H1 (cell line): ENCODE measurements at regions not wholly inside any gene's neighbourhood (a gene's known extent, or its start where the extent isn't known, plus 50 kb on each side); places are given as distances from the start of the nearest gene placed in this dataset.

ENCODE experiments used
- CTCF ChIA-PET: fragments of 300-600 bp; sonication (Branson Sonifier 250); formaldehyde crosslinking; loops from one replicate; lab custom pipeline; 2021; ENCODE audit not compliant: partially characterized antibody; lab: Charles Lee
- POLR2A ChIA-PET: fragments of 300-600 bp; sonication (Branson Sonifier 250); formaldehyde crosslinking; loops from one replicate; lab custom pipeline; 2021; ENCODE audit warnings: inconsistent platforms; ENCODE audit not compliant: partially characterized antibody; lab: Charles Lee
- DNase-seq, 2 experiments: peaks; one replicate each; pipeline versions ENCODE4 v3.0.0 to v3.0.0-alpha.2; 2010 to 2022; ENCODE audit warnings: low spot score in 2 of 2, low read depth in 1 of 2, mixed read lengths in 1 of 2
- FAIRE-seq: peaks from 2 replicates; lab custom pipeline; 2011; peaks lifted over from hg19 to GRCh38; lab: Jason Lieb, UNC
- H2AFZ ChIP-seq: 2 replicates; pipeline ENCODE4 v1.8.1; 2012; ENCODE audit warnings: low read length, inconsistent platforms
- H2AK5ac ChIP-seq: 2 replicates; pipeline ENCODE4 v1.6.1; 2013; ENCODE audit warnings: low read depth, low read length
- H2BK120ac ChIP-seq: replicated peaks from 2 replicates; pipeline ENCODE3; 2013; ENCODE audit warnings: low read depth, low read length, inconsistent platforms
- H2BK12ac ChIP-seq: 2 replicates; pipeline ENCODE4 v1.6.1; 2013; ENCODE audit warnings: low read depth, low read length
- H2BK15ac ChIP-seq: 2 replicates; pipeline ENCODE4 v1.6.1; 2013; ENCODE audit warnings: low read length
- H2BK20ac ChIP-seq: 2 replicates; pipeline ENCODE4 v1.6.1; 2013; ENCODE audit warnings: low read length
- H2BK5ac ChIP-seq: 2 replicates; pipeline ENCODE4 v1.6.1; 2013; ENCODE audit warnings: low read depth, low read length
- H3K14ac ChIP-seq: 2 replicates; pipeline ENCODE4 v1.6.1; 2013; ENCODE audit warnings: inconsistent platforms; ENCODE audit not compliant: insufficient read length
- H3K18ac ChIP-seq: 2 replicates; pipeline ENCODE4 v1.6.1; 2013; ENCODE audit warnings: low read length; ENCODE audit errors: extremely low read depth
- H3K23ac ChIP-seq: 2 replicates; pipeline ENCODE4 v1.6.1; 2013; ENCODE audit warnings: inconsistent platforms; ENCODE audit not compliant: insufficient read length
- H3K23me2 ChIP-seq: 2 replicates; pipeline ENCODE4 v1.6.1; 2013; ENCODE audit warnings: low read depth, low read length
- H3K27ac ChIP-seq: 2 replicates; pipeline ENCODE4 v1.6.1; 2011; ENCODE audit warnings: low read depth, low read length, inconsistent platforms
- H3K27me3 ChIP-seq, 4 experiments: replicated peaks in 1 of 4; 1 replicate in 1 of 4; 2 replicates in 3 of 4; pipeline versions ENCODE4 v1.6.1 to v1.8.1; 2011 to 2013; ENCODE audit warnings: low read length in 3 of 4, mild to moderate bottlenecking in 3 of 4, inconsistent platforms in 2 of 4, mixed read lengths in 2 of 4, moderate library complexity in 1 of 4; ENCODE audit not compliant: control insufficient read depth in 3 of 4, insufficient read depth in 3 of 4; ENCODE audit errors: extremely low read depth in 1 of 4
- H3K36me3 ChIP-seq, 4 experiments: 2 replicates each; pipeline versions ENCODE4 v1.6.1 to v1.8.1; 2011 to 2013; ENCODE audit warnings: mild to moderate bottlenecking in 4 of 4, low read length in 3 of 4, moderate library complexity in 2 of 4, control low read depth in 1 of 4, inconsistent platforms in 1 of 4; ENCODE audit not compliant: insufficient read depth in 4 of 4, control insufficient read depth in 2 of 4
- H3K4ac ChIP-seq: replicated peaks from 2 replicates; pipeline ENCODE3; 2013; ENCODE audit warnings: low read length, low read depth, mixed read lengths, inconsistent platforms; ENCODE audit not compliant: insufficient read length
- H3K4me1 ChIP-seq, 4 experiments: replicated peaks in 1 of 4; 1 replicate in 1 of 4; 2 replicates in 3 of 4; pipeline versions ENCODE4 v1.6.1 to v1.8.1; 2011 to 2013; ENCODE audit warnings: low read length in 3 of 4, inconsistent platforms in 2 of 4, mixed read lengths in 1 of 4; ENCODE audit not compliant: insufficient read depth in 4 of 4, control insufficient read depth in 3 of 4
- H3K4me2 ChIP-seq, 2 experiments: 2 replicates each; pipeline versions ENCODE4 v1.6.1 to v1.8.1; 2011 to 2013; ENCODE audit warnings: low read depth in 2 of 2, low read length in 2 of 2, control low read depth in 1 of 2, inconsistent platforms in 1 of 2, mild to moderate bottlenecking in 1 of 2; ENCODE audit not compliant: insufficient read depth in 1 of 2
- H3K4me3 ChIP-seq, 4 experiments: fragments of 200-600, 300-600 bp in 1 of 4; sonication (generic), shearing (Covaris generic), sonication (Bioruptor Twin) in 1 of 4; 2 replicates each; pipeline versions ENCODE4 v1.5.1 to v1.8.1; 2011 to 2016; ENCODE audit warnings: low read length in 4 of 4, low read depth in 3 of 4, control low read depth in 2 of 4, inconsistent platforms in 2 of 4, mild to moderate bottlenecking in 2 of 4, mixed read lengths in 1 of 4, moderate library complexity in 1 of 4; ENCODE audit not compliant: insufficient read depth in 2 of 4; ENCODE audit errors: extremely low read depth in 1 of 4
- H3K56ac ChIP-seq: replicated peaks from 2 replicates; pipeline ENCODE3; 2013; ENCODE audit warnings: low read depth, mild to moderate bottlenecking, mixed read lengths, low read length, inconsistent platforms; ENCODE audit not compliant: insufficient read length
- H3K79me1 ChIP-seq: 2 replicates; pipeline ENCODE4 v1.6.1; 2013; ENCODE audit warnings: low read depth, low read length, control low read depth
- H3K79me2 ChIP-seq, 2 experiments: 2 replicates each; pipeline versions ENCODE4 v1.6.1 to v1.8.1; 2012 to 2013; ENCODE audit warnings: low read length in 2 of 2, mild to moderate bottlenecking in 2 of 2, inconsistent platforms in 1 of 2; ENCODE audit not compliant: insufficient read depth in 2 of 2, control insufficient read depth in 1 of 2
- H3K9ac ChIP-seq, 4 experiments: replicated peaks in 1 of 4; 1 replicate in 1 of 4; 2 replicates in 3 of 4; pipeline versions ENCODE4 v1.6.1 to v1.8.1; 2011 to 2013; ENCODE audit warnings: low read depth in 3 of 4, low read length in 3 of 4, control low read depth in 2 of 4, mild to moderate bottlenecking in 2 of 4, moderate library complexity in 2 of 4, inconsistent platforms in 1 of 4; ENCODE audit errors: extremely low read depth in 1 of 4
- H3K9me3 ChIP-seq, 2 experiments: 2 replicates each; pipeline versions ENCODE4 v1.6.1 to v1.8.1; 2012 to 2013; ENCODE audit warnings: mild to moderate bottlenecking in 2 of 2, moderate library complexity in 2 of 2, control low read depth in 1 of 2, inconsistent platforms in 1 of 2, low read depth in 1 of 2, low read length in 1 of 2, mixed read lengths in 1 of 2; ENCODE audit not compliant: insufficient read depth in 2 of 2
- H4K20me1 ChIP-seq, 2 experiments: replicated peaks in 1 of 2; 2 replicates each; pipeline versions ENCODE3 to v1.8.1; 2011 to 2013; ENCODE audit warnings: inconsistent platforms in 2 of 2, low read length in 2 of 2, mild to moderate bottlenecking in 1 of 2; ENCODE audit not compliant: insufficient read depth in 2 of 2, control insufficient read depth in 1 of 2
- H4K5ac ChIP-seq: 2 replicates; pipeline ENCODE4 v1.6.1; 2013; ENCODE audit warnings: low read length, low read depth, mixed read lengths, inconsistent platforms; ENCODE audit not compliant: insufficient read length
- H4K8ac ChIP-seq: 2 replicates; pipeline ENCODE4 v1.8.0; 2013; ENCODE audit warnings: mild to moderate bottlenecking, moderate library complexity, low read length, inconsistent platforms; ENCODE audit not compliant: insufficient read depth; ENCODE audit errors: extremely low read depth
- H4K91ac ChIP-seq: replicated peaks from 2 replicates; pipeline ENCODE3; 2013; ENCODE audit warnings: low read length, mixed read lengths, inconsistent platforms; ENCODE audit not compliant: insufficient read length
- BACH1 ChIP-seq: IDR thresholded peaks from 2 replicates; pipeline ENCODE4 v1.6.1; 2012; ENCODE audit warnings: low read length, improper control_type of control experiment
- CBX8 ChIP-seq: fragments of 300-800, 300-1000 bp; sonication (generic); IDR thresholded peaks from 2 replicates; pipeline ENCODE4 v1.7.1; 2016; ENCODE audit warnings: low read depth, low read length, borderline replicate concordance
- EZH2 ChIP-seq: fragments of 200-600 bp; sonication (generic); IDR thresholded peaks from 2 replicates; pipeline ENCODE4 v1.7.1; 2012; ENCODE audit warnings: low read depth, mild to moderate bottlenecking, moderate library complexity, low read length, inconsistent platforms; ENCODE audit not compliant: severe bottlenecking
- KDM5A ChIP-seq: fragments of 200-600 bp; IDR thresholded peaks from 2 replicates; pipeline ENCODE4 v1.7.1; 2012; ENCODE audit warnings: mild to moderate bottlenecking, low read length, inconsistent platforms, mixed read lengths
- NANOG ChIP-seq: IDR thresholded peaks from 2 replicates; pipeline ENCODE4 v1.6.1; 2011; ENCODE audit warnings: low read length, low read depth, mild to moderate bottlenecking, inconsistent platforms; ENCODE audit not compliant: insufficient read depth, poor library complexity, severe bottlenecking
- POLR2A ChIP-seq, 2 experiments: IDR thresholded peaks; 1 replicate in 1 of 2; 2 replicates in 1 of 2; pipeline ENCODE4 v1.6.1; 2011; ENCODE audit warnings: low read depth in 2 of 2, low read length in 2 of 2, mild to moderate bottlenecking in 2 of 2; ENCODE audit errors: control extremely low read depth in 1 of 2
- RFX5 ChIP-seq: IDR thresholded peaks from 2 replicates; pipeline ENCODE4 v1.6.1; 2011; ENCODE audit warnings: low read depth, low read length, improper control_type of control experiment, borderline replicate concordance
- SIN3A ChIP-seq, 2 experiments: IDR thresholded peaks in 1 of 2; conservative IDR thresholded peaks in 1 of 2; 2 replicates each; pipeline ENCODE4 v1.6.1; 2011 to 2012; ENCODE audit warnings: low read length in 2 of 2, improper control_type of control experiment in 1 of 2, low read depth in 1 of 2, mild to moderate bottlenecking in 1 of 2
- SP4 ChIP-seq: IDR thresholded peaks from 2 replicates; pipeline ENCODE4 v1.6.1; 2012; ENCODE audit warnings: low read length, inconsistent platforms
- WGBS, 2 experiments: shearing (Covaris generic) in 1 of 2; methylation state at CpG; one replicate each; pipeline versions ENCODE4 v1.1.6 to v1.1.7; 2013 to 2015; ENCODE audit warnings: low lambda C conversion rate in 2 of 2, mixed read lengths in 2 of 2, inconsistent platforms in 1 of 2, low coverage in 1 of 2, missing lambda C conversion rate in 1 of 2; ENCODE audit not compliant: insufficient replicate concordance in 2 of 2, insufficient coverage in 1 of 2, insufficient read length in 1 of 2; ENCODE audit errors: extremely low coverage in 1 of 2, missing lambda C conversion rate in 1 of 2; 5-methylcytosine and 5-hydroxymethylcytosine counted together
- TF ChIP-seq, protein P1 (sequence below): IDR thresholded peaks from 2 replicates; pipeline ENCODE4 v1.6.1; 2011; ENCODE audit warnings: low read depth, mild to moderate bottlenecking, low read length; ENCODE audit not compliant: insufficient read depth
- TF ChIP-seq, protein P2 (sequence below): IDR thresholded peaks from 2 replicates; pipeline ENCODE4 v1.6.1; 2011; ENCODE audit warnings: low read length, improper control_type of control experiment
- TF ChIP-seq, protein P3 (sequence below): IDR thresholded peaks from 2 replicates; pipeline ENCODE4 v1.6.1; 2012; ENCODE audit warnings: low read length, inconsistent platforms

DNA sequence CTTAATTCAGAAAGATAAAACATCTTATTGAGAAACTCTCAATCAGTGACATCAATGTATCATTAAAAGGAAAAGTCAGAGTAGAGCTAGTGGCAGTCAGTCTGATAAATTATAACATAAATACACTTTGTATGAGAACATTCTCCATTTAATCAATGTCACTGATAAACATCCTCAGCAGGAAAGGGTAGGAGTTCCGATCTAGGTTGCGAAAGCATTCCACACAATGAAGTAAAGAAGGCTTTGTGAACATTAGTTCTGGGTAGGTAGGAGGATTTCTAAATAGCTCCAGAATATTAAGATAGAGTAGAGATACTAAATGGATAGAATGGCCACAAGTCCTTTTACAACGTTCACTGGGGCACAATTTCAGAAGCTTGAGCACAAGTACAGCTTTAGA is 179.7 kb upstream of the MALRD1 start:
- Histone ChIP-seq H3K14ac (no peak overlapping the region), H3K56ac (no peak overlapping the region), H2BK20ac (no peak overlapping the region), H3K36me3 (no peaks in the 10 kb centered on the region), H3K79me2 (no peaks in the 10 kb centered on the region), H4K5ac (no peak overlapping the region), H3K23ac (no peak overlapping the region), H3K4me1 (no peaks in the 10 kb centered on the region), H2BK12ac (no peak overlapping the region), H4K20me1 (no peaks in the 10 kb centered on the region), H3K4ac (no peak overlapping the region), H3K23me2 (no peaks in the 10 kb centered on the region), H3K4me3 (no peak overlapping the region), H4K91ac (no peak overlapping the region), H2BK15ac (no peak overlapping the region), H3K27me3 (no peaks in the 10 kb centered on the region), H2AK5ac (no peak overlapping the region), H3K9me3 (no peaks in the 10 kb centered on the region), H4K8ac (no peak overlapping the region), H2AFZ (no peak overlapping the region), H3K27ac (no peak overlapping the region), H3K79me1 (no peaks in the 10 kb centered on the region), H3K18ac (no peak overlapping the region), H2BK5ac (no peak overlapping the region), H2BK120ac (no peak overlapping the region), H3K4me2 (no peak overlapping the region), H3K9ac (no peak overlapping the region)
- TF ChIP-seq NANOG (no peak), SP4 (no peak), CBX8 (no peak), BACH1 (no peak), SIN3A (conservative IDR thresholded peaks at IDR 0.05 in 1 of 2, IDR thresholded peaks at IDR 0.05 in 1 of 2; ENCODE audit: low read depth in 1 of 2, low read length in 2 of 2) (no peak), EZH2 (no peak), POLR2A (IDR thresholded peaks at IDR 0.05; ENCODE audit: control extremely low read depth in 1 of 2, low read depth in 2 of 2, low read length in 2 of 2) (no peak), RFX5 (no peak), KDM5A (no peak)
- TF ChIP-seq, protein P1, sequence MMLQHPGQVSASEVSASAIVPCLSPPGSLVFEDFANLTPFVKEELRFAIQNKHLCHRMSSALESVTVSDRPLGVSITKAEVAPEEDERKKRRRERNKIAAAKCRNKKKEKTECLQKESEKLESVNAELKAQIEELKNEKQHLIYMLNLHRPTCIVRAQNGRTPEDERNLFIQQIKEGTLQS = no peak
- TF ChIP-seq, protein P2, sequence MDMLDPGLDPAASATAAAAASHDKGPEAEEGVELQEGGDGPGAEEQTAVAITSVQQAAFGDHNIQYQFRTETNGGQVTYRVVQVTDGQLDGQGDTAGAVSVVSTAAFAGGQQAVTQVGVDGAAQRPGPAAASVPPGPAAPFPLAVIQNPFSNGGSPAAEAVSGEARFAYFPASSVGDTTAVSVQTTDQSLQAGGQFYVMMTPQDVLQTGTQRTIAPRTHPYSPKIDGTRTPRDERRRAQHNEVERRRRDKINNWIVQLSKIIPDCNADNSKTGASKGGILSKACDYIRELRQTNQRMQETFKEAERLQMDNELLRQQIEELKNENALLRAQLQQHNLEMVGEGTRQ = no peak
- TF ChIP-seq, protein P3, sequence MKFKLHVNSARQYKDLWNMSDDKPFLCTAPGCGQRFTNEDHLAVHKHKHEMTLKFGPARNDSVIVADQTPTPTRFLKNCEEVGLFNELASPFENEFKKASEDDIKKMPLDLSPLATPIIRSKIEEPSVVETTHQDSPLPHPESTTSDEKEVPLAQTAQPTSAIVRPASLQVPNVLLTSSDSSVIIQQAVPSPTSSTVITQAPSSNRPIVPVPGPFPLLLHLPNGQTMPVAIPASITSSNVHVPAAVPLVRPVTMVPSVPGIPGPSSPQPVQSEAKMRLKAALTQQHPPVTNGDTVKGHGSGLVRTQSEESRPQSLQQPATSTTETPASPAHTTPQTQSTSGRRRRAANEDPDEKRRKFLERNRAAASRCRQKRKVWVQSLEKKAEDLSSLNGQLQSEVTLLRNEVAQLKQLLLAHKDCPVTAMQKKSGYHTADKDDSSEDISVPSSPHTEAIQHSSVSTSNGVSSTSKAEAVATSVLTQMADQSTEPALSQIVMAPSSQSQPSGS = no peak
- DNase-seq (no peak), FAIRE-seq (no peak)
- CTCF ChIA-PET = no interaction called here
- POLR2A ChIA-PET = no interaction called here
- WGBS, 2 experiments = 88% methylated on average over 3 of the region's 3 CpGs; no CpG with 5 or more reads in 1 of the 2 experiments
